Kidney epithelial cell (primary cell): ENCODE measurements at regions not wholly inside any gene's neighbourhood (a gene's known extent, or its start where the extent isn't known, plus 50 kb on each side); places are given as distances from the start of the nearest gene placed in this dataset.
"Not testable (repeated sequence)": the region's sequence is repeated elsewhere in the genome, so short reads cannot be mapped to it uniquely, and the experiment has no call there.

ENCODE experiments used
- DNase-seq: peaks from one replicate; pipeline ENCODE4 v3.0.0-alpha.2; 2010; ENCODE audit warnings: low read depth
- H3K27me3 ChIP-seq: 2 replicates; pipeline ENCODE4 v1.6.0; 2011; ENCODE audit warnings: low read length; ENCODE audit not compliant: control insufficient read depth, insufficient read depth
- H3K36me3 ChIP-seq: 2 replicates; pipeline ENCODE4 v1.5.1; 2011; ENCODE audit warnings: low read length; ENCODE audit not compliant: control insufficient read depth, insufficient read depth
- H3K4me3 ChIP-seq: 2 replicates; pipeline ENCODE4 v1.5.1; 2011; ENCODE audit warnings: low read depth, mild to moderate bottlenecking, control low read depth, low read length
- CTCF ChIP-seq: IDR thresholded peaks from 2 replicates; pipeline ENCODE4 v1.5.1; 2011; ENCODE audit warnings: mild to moderate bottlenecking, moderate library complexity, low read length, control low read depth, inconsistent platforms; ENCODE audit not compliant: insufficient read depth, poor library complexity, severe bottlenecking

DNA sequence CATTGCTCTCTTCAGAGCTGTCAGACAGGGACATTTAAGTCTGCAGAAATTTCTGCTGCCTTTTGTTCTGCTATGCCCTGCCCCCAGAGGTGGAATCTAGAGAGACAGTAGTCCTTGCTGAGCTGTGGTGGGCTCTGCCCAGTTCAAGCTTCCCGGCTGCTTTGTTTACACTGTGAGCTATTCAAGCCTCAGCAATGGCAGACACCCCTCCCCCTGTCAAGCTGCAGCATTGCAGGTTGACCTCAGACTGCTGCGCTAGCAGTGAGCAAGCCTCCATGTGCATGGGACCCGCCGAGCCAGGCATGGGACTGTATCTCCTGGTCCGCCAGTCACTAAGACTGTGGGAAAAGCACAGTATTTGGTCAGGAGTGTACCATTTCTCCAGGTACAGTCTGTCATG lies 53.6 kb upstream of the MAPK10 start:
- not testable (repeated sequence) for DNase-seq, H3K27me3 ChIP-seq

DNA sequence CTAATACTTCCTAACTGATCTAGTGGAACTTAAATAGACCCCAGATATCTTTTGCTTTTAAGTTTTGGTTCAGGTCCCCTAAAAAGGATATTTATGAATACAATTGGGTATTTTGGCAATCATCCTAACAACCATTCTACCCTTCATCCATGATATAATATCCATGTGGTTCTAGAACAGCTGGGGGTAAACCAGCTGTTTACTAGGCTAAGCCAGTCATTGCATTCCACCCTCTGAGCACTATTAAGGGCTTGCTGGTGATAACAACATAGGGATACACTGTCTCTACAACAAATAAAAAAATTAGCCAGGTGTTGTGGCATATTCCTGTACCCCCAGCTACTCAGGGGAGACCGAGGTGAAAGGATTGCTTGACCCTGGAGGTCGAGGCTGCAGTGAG lies 54.8 kb upstream of the MAPK10 start:
- TF ChIP-seq CTCF, result no peak
- DNase-seq, result no peak
- H3K27me3 ChIP-seq, result no peaks in the 10 kb centered on the region
- no peaks in the 10 kb centered on the region for H3K36me3 ChIP-seq
- no peak overlapping the region for H3K4me3 ChIP-seq

More for the DNA sequence above, 53.6 kb upstream of the MAPK10 start:
- not testable (repeated sequence) for H3K4me3 ChIP-seq, H3K36me3 ChIP-seq

GRCh38 chr4:86416081-86416480 lies 56.2 kb upstream of the MAPK10 start:
- no peaks in the 10 kb centered on the region for H3K27me3 ChIP-seq
- TF ChIP-seq CTCF, result no peak
- no peak for DNase-seq
- no peaks in the 10 kb centered on the region for H3K36me3 ChIP-seq
- no peak overlapping the region for H3K4me3 ChIP-seq

DNA sequence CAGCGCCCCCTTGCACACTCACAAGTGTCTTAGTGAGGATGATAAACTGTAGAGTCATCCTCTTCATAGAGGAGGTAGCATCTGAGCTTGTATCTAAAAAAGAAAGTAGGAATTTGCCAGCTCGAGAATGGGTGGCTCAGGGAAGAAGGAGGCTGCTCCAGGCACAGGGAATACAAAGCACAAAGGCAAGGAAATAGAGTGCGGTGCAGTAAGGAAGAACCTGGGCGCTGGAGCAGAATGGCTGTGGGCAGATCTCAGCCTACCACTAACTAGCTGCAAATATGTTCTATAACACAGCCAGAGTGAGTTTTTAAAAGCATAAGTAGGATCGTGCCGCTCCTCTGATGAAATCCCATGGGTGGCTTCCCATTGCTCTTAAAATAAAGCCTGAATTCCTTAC lies 61.6 kb upstream of the MAPK10 start:
- Histone ChIP-seq H3K36me3 (no peaks in the 10 kb centered on the region), H3K27me3 (no peaks in the 10 kb centered on the region), H3K4me3 (no peak overlapping the region)
- TF ChIP-seq CTCF, result no peak
- DNase-seq, result no peak

DNA sequence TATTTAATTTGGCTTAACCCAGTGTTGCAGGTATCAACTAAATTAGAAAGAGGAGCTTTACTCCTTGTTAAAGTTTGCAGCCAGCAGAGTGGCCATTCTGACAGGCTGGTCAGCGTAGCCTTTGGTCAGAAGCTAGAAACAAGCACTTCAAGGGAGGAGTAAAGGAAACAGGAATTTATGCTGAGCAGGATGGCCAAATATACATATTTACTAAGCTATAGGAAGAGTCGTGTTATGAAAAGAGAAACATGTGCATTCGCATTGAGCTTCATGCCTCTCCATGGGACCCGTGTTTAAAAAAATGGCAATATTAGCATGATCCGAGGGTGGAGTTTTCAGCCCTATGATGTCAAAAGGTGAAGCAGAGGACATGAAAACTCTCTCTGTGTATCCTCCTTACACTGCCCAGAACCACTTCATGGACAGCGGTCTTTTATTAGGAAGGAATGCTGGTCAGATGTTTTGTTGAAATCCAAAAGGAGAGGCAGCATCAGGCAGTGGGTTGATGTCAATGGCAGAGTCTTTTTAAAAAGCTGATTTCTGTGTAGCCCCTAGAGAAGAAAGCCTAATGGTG lies 71.8 kb upstream of the MAPK10 start:
- no peak for DNase-seq
- no peak for TF ChIP-seq CTCF
- Histone ChIP-seq H3K36me3 (no peaks in the 10 kb centered on the region), H3K4me3 (no peak overlapping the region), H3K27me3 (no peaks in the 10 kb centered on the region)

GRCh38 chr4:86432559-86433134 lies 72.8 kb upstream of the MAPK10 start:
- Histone ChIP-seq H3K27me3 (no peaks in the 10 kb centered on the region), H3K4me3 (no peak overlapping the region), H3K36me3 (no peaks in the 10 kb centered on the region)
- DNase-seq, result no peak
- no peak for TF ChIP-seq CTCF
